Kidney (tissue), 13 donors: ENCODE measurements at regions not wholly inside any gene's neighbourhood (a gene's known extent, or its start where the extent isn't known, plus 50 kb on each side); places are given as distances from the start of the nearest gene placed in this dataset.

Experiments used
- DNase-seq, 5 donors: peaks; one replicate each; pipeline ENCODE4 v3.0.0-alpha.2; 2013 to 2020
- FAIRE-seq: peaks from 2 replicates; lab custom pipeline; 2012; peaks lifted over from hg19 to GRCh38; lab: Jason Lieb, UNC
- H3K27ac ChIP-seq, 2 donors: one replicate each; pipeline ENCODE4 v1.7.0; 2013; ENCODE audit warnings: low read depth in 2 of 2, low read length in 2 of 2, inconsistent platforms in 1 of 2
- H3K27me3 ChIP-seq: one replicate; pipeline ENCODE4 v1.7.1; 2013; ENCODE audit warnings: low read length, inconsistent platforms; ENCODE audit not compliant: control insufficient read depth, insufficient read depth
- H3K36me3 ChIP-seq, 3 donors: one replicate each; pipeline versions ENCODE4 v1.7.0 to v1.7.1; 2013; ENCODE audit warnings: low read length in 3 of 3, control low read depth in 1 of 3, inconsistent platforms in 1 of 3; ENCODE audit not compliant: insufficient read depth in 3 of 3, control insufficient read depth in 2 of 3
- H3K4me1 ChIP-seq, 3 donors: one replicate each; pipeline versions ENCODE4 v1.7.0 to v1.7.1; 2013; ENCODE audit warnings: low read length in 3 of 3, inconsistent platforms in 1 of 3, low read depth in 1 of 3; ENCODE audit not compliant: control insufficient read depth in 2 of 3, insufficient read depth in 2 of 3
- H3K4me3 ChIP-seq, 3 donors: one replicate each; pipeline versions ENCODE4 v1.7.0 to v1.8.1; 2013; ENCODE audit warnings: low read length in 3 of 3, control low read depth in 1 of 3, inconsistent platforms in 1 of 3
- H3K9ac ChIP-seq, 3 donors: one replicate each; pipeline versions ENCODE4 v1.7.0 to v1.7.1; 2013; ENCODE audit warnings: low read length in 3 of 3, control low read depth in 1 of 3, inconsistent platforms in 1 of 3
- H3K9me3 ChIP-seq, 3 donors: one replicate each; pipeline versions ENCODE4 v1.7.0 to v1.7.1; 2013; ENCODE audit warnings: low read length in 3 of 3, control low read depth in 1 of 3, inconsistent platforms in 1 of 3; ENCODE audit not compliant: control insufficient read depth in 2 of 3, insufficient read depth in 1 of 3
- intact Hi-C: fragments of 100-400 bp; cut with DNase I; formaldehyde crosslinking; loops from one replicate; pipeline ENCODE4 v1.11.1; 2022
- TF ChIP-seq, protein P1 (sequence below): IDR thresholded peaks from 3 replicates; pipeline ENCODE4 v1.5.1; 2012; ENCODE audit warnings: mild to moderate bottlenecking, moderate library complexity, borderline replicate concordance; ENCODE audit not compliant: insufficient read depth; ENCODE audit errors: extremely low read depth
- donor health status: control.
- donor health status: control.
- donor health status: control.
- donor health status: control.
- donor health status: control.
- donor health status: DM: yes; HTN: yes; CAD: no.
- donor health status: Normal renal cell carcinoma (clear cell type).

DNA sequence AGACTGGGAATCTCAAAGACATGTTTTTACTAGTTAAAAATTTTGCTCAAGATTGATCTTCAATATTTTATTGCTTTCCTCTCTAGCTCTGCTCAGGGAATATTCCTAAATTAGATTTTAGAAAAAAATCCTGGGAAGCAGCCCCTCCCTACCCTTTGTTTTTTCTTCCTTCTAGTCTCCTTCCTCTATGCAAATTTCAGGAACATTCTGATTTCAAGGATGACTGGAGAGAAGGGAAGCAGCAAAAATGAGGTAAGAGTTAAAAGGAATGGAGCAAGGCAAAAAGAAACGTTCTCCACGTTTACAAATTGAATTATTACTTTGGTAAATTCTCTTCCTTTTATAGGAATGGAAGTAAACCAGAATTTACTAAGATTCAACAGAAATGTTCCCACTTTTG is 493.4 kb upstream of the TUSC1 start:
- Histone ChIP-seq H3K9ac (no peak overlapping the region), H3K36me3 (no peaks in the 10 kb centered on the region), H3K27ac (no peak overlapping the region), H3K4me3 (no peak overlapping the region), H3K4me1 (no peaks in the 10 kb centered on the region), H3K9me3 (no peaks in the 10 kb centered on the region), H3K27me3 (no peaks in the 10 kb centered on the region)
- DNase-seq (no peak), FAIRE-seq (no peak)
- TF ChIP-seq, protein P1, sequence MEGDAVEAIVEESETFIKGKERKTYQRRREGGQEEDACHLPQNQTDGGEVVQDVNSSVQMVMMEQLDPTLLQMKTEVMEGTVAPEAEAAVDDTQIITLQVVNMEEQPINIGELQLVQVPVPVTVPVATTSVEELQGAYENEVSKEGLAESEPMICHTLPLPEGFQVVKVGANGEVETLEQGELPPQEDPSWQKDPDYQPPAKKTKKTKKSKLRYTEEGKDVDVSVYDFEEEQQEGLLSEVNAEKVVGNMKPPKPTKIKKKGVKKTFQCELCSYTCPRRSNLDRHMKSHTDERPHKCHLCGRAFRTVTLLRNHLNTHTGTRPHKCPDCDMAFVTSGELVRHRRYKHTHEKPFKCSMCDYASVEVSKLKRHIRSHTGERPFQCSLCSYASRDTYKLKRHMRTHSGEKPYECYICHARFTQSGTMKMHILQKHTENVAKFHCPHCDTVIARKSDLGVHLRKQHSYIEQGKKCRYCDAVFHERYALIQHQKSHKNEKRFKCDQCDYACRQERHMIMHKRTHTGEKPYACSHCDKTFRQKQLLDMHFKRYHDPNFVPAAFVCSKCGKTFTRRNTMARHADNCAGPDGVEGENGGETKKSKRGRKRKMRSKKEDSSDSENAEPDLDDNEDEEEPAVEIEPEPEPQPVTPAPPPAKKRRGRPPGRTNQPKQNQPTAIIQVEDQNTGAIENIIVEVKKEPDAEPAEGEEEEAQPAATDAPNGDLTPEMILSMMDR: no peak
- intact Hi-C loops: no loop called here

DNA sequence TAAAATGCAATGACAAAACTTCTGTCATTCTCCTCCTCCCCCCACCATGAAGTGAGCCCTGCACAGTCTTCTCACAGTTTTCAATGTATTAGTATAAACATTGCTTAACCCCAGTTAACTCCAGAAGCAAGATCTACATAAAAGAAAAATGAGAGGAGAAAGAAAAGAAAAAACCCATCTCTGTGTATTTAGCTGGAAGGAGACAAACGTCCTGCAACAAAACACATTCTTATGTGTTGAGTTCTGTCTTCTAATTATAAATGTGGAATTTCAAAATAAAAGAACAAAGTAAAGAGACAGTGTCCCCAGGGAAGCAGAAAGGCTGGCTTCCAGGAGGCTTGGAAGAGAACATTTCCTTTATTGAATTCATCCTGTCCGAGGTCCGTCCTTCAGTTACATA is 491.9 kb upstream of the TUSC1 start:
- Histone ChIP-seq H3K4me1 (no peaks in the 10 kb centered on the region), H3K9me3 (no peaks in the 10 kb centered on the region), H3K27ac (no peak overlapping the region), H3K27me3 (no peaks in the 10 kb centered on the region), H3K4me3 (no peak overlapping the region), H3K36me3 (no peaks in the 10 kb centered on the region), H3K9ac (no peak overlapping the region)
- DNase-seq: peak in 1 of 5 donors; percentile 10
- intact Hi-C loops: no loop called here
- TF ChIP-seq, protein P1: no peak
- FAIRE-seq: no peak

DNA sequence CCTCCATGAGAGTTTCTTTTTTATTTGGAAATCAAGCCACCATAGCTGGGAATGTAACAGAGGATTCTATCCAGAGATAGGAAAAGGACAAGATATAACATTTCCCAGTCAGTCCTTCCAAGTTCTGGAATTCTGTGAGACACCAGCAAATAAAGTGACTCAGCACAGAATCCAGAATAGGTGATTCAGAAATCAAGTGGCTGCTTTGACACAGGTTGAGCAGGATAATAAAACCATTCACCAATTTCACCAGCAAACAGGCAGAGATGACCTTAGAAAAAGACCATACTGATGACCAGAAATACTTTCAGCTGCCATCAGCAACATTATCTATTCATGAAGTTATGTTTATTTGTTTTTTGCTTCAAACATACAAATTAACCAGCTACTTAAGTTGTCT is 491.5 kb upstream of the TUSC1 start:
- Histone ChIP-seq H3K27ac (no peak overlapping the region), H3K4me1 (no peaks in the 10 kb centered on the region), H3K36me3 (no peaks in the 10 kb centered on the region), H3K4me3 (no peak overlapping the region), H3K9ac (no peak overlapping the region), H3K9me3 (no peaks in the 10 kb centered on the region), H3K27me3 (no peaks in the 10 kb centered on the region)
- intact Hi-C loops: no loop called here
- DNase-seq: no peak
- no peak for FAIRE-seq
- TF ChIP-seq, protein P1: no peak

DNA sequence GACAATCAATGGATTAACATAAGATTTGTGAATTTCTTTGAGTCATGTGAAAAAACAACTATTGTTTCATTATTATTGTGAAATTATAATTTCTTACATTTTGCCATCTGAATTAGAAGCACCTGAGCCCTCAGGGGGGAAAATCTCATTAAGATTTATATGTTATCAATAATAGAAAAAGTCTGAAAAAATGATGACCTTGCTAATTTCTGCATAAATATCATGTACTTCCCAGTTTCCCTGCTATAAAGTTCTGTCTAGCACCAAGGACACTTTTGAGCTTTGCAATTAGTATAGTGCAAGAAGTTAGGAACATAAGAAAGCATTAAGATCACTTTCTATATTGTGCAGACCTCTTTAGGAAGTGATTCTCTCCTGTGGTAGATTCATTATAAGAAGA is 488.3 kb upstream of the TUSC1 start:
- Histone ChIP-seq H3K9ac (no peak overlapping the region), H3K9me3 (no peaks in the 10 kb centered on the region), H3K4me1 (no peaks in the 10 kb centered on the region), H3K4me3 (no peak overlapping the region), H3K36me3 (no peaks in the 10 kb centered on the region), H3K27me3 (no peaks in the 10 kb centered on the region), H3K27ac (no peak overlapping the region)
- DNase-seq (no peak), FAIRE-seq (no peak)
- TF ChIP-seq, protein P1: no peak
- intact Hi-C loops: no loop called here
